Keratinocyte (primary cell): ENCODE measurements at regions not wholly inside any gene's neighbourhood (a gene's known extent, or its start where the extent isn't known, plus 50 kb on each side); places are given as distances from the start of the nearest gene placed in this dataset.

ENCODE experiments used
- CTCF ChIP-seq, 3 experiments: IDR thresholded peaks in 1 of 3; conservative IDR thresholded peaks in 1 of 3; optimal IDR thresholded peaks in 1 of 3; 2 replicates in 2 of 3; 3 replicates in 1 of 3; pipeline versions ENCODE3 to v1.5.1; 2011; ENCODE audit warnings: low read length in 3 of 3, mild to moderate bottlenecking in 3 of 3, moderate library complexity in 2 of 3, control low read depth in 1 of 3, inconsistent platforms in 1 of 3; ENCODE audit not compliant: insufficient read depth in 2 of 3; ENCODE audit errors: extremely low read depth in 1 of 3
- EZH2 ChIP-seq: IDR thresholded peaks from one replicate; pipeline ENCODE4 v1.6.1; 2012; ENCODE audit warnings: inconsistent platforms, mild to moderate bottlenecking, low read length, moderate library complexity

- TF ChIP-seq CTCF (optimal IDR thresholded peaks at IDR 0.05 in 1 of 3, IDR thresholded peaks at IDR 0.05 in 1 of 3, conservative IDR thresholded peaks at IDR 0.05 in 1 of 3; ENCODE audit: extremely low read depth in 1 of 3, insufficient read depth in 2 of 3, low read length in 3 of 3) (no peak), EZH2 (no peak)
Observed at GRCh38 chr15:46644501-46645481, 1010.0 kb downstream of the SQOR start.
